ELR (cell line): ENCODE measurements at regions not wholly inside any gene's neighbourhood (a gene's known extent, or its start where the extent isn't known, plus 50 kb on each side); places are given as distances from the start of the nearest gene placed in this dataset.

Source experiments
- DNase-seq: peaks from one replicate; pipeline ENCODE4 v3.0.0-alpha.2; 2015; ENCODE audit warnings: low read depth

GRCh38 chr2:208545403-208546042 is 138.9 kb downstream of the PTH2R start:
- DNase-seq, result no peak

DNA sequence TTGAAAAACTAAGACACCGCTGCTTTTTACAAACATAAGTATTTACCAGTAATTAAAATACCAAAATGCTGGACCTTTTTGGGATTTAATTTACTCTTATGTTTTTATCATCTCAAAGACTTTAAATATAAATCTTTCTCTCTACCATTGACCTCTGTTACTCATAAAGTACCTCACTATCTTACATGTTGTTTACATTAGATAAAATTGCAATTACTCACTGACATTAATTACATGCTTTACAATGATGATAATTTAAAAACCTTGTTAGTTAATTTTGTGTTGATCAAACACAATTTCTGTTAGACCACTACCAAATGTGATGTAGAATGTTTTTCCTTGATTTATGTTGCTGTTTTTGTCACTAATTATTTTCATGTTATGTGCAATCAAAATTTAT is 139.5 kb downstream of the PTH2R start:
- DNase-seq, result no peak

GRCh38 chr2:208546860-208547650 is 140.5 kb downstream of the PTH2R start:
- no peak for DNase-seq

DNA sequence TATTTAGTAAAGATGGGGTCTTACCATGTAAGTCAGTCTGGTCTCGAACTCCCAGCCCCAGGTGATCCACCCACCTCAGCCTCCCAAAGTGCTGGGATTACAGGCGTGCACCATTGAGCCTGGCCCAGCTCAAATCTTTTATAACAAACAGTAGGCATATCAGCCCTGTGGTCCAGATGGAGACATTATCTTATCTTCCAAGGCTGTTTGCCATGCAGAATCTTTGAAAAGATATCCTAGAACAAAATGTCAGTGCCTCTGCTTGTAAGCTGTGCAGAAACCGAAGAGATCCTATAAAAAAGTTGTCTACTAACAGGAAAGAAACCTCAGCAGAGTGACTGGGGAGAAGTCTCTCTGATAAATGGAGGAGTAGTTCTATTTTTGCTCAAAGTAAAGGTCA is 142.1 kb downstream of the PTH2R start:
- DNase-seq, result no peak

DNA sequence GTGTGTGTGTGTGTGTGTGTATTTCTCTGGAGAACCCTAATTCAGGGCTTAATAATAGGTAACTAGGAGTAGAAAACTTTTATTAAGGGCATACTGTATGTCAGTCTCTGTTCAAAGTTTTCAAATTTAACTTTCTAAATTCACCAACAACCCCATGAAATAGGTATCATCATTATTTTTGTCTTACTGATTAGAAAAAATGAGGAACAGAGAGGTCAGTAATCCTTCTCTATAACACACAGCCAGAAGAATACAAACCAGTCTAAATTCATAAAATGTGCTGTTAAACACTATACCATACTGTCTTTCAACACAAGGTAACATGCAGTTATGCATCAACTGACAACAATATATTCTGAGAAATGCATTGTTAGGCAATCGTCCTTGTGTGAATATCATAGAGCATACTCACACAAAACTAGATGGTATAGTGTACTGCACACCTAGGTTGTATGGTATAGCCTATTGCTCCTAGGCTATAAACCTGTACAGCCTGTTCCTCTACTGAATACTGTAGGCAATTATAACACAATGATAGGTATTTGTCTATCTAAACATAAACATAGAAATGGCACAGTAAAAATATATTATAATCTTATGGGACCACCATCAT is 143.1 kb downstream of the PTH2R start:
- no peak for DNase-seq

GRCh38 chr2:208552943-208553342 is 146.4 kb downstream of the PTH2R start:
- no peak for DNase-seq

DNA sequence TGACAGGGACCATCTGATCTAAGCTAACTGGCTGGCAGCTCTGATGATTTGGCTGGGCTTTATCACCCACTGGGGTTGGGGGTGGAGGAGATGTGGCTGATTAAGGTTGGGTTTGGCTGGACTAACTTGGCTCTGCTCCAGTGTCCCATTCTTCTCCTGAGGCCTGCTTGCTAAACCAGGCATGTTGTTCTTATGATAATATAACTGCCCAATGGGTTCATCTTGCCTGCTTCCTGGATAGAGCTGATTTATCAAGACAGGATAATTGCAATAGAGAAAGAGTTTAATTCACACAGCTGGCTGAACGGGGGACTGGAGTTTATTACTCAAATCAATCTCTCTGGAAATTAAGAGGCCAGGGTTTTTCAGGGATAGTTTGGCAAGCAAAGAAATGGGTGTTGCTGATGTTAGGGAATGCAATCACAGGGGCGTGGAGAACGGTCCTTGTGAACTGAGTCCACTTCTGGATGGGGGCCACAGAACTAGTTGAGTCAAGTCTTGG is 150.4 kb downstream of the PTH2R start:
- no peak for DNase-seq

DNA sequence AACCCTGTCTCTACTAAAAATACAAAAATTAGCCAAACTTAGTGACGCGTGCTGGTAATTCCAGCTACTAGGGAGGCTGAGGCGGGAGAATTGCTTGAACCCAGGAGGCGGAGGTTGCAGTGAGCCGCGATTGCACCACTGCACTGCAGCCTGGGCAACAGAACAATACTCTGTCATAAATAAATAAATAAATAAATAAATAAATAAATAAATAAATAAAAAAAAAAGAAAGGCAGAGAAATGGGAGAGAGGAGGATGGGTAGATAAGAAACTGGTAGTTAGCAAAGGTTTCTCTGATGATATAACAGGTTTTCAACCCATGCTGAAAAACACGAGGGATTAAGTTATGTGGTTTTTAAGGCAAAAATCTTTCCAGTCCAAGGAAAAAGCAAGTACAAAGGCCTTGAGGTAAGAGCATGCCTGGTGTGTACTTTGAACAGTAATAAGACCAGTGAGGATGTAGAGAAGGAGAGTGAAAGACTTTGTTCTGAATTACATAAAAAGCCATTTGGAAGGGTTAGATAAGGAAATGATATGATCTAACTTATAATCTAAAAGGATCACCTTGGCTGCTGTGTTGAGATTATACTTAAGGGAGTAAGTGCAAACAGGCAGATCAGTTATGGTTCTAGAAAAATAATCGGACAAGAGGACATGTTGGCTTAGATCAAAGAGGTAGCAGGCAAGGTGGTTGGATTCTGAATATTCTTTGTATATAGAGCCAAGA is 159.3 kb downstream of the PTH2R start:
- DNase-seq, result no peak

DNA sequence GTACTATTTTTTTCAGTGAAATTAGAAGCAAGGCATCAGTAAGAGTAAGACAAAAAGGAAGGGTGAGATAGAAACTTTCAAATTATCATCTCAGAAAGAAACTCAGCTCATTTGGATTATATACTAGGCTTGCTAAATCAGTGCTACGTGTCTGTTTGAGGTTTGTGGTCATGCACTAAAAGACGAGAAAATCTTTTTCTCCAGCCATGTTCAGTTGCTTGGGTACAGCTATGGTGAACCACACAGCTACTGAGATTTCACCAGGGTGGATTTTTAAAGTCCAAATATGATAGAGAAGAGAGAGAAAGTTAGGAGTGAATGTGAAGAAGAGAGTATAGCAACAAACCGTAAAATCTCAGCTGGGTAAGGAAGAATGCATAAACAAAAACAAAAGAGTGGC is 161.6 kb downstream of the PTH2R start:
- no peak for DNase-seq

- no peak for DNase-seq
Observed at GRCh38 chr2:208570066-208570465, 163.5 kb downstream of the PTH2R start.

DNA sequence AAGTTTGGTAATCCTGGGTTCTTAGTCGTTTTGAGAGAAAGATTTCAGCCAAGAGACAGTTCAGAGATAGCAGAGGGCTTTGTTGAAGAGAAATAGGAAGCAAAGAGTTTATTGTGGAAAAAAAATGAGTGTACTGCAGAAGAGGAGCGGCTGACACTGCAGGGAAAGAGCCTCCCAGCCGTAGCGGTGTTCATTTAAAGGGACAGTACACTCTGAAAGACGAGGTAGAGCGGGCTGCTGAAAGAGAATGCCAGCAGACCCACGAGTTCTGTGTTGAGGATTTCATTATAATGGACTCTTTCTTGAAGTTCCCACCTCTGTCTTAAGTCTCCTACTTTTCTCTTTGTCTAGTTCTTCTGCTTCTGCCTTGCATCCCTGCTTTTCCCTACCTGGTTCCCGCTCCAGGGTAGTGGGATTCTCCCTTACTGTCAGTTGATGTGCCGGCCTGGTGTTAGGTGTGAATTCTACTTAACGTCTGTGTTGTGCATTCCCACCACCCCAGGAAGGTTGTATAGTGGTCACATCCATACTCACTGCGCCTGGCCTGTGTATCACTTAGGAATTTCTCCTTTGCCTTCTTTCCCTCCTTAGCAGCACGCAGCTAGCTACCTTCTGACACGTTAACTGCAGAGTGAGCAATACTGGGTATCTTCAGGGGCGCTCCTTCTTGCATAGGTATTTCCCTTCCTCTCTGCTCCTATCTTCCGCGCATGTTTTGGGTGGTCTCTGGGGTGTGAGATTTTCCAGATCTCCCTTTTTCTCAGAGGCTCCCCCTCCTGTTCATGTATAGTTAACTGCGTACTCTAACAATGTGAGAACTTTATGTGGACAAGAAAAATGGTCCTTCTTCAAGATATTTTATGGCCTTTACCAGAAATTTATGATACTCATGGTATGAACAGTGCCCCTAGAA is 164.5 kb downstream of the PTH2R start:
- DNase-seq, result no peak

DNA sequence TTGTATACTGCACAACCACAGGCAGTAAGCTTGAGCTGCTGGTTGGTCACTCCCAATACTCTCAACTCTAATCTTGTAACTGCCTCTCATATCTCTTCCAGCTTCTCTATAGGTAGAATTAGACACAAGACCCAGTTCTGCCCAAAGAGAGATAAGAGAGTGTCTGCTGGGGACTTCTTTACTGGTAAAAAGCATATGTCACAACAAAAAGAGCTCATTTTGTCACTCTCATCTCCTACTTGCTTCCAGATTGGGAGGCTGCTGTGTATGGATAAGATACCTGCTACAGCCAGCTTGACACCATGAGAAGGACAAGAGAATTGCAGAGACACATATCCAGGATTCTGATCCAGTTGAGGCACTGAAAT is 165.2 kb downstream of the PTH2R start:
- no peak for DNase-seq

GRCh38 chr2:208573569-208573968 is 167.0 kb downstream of the PTH2R start:
- no peak for DNase-seq

GRCh38 chr2:208579678-208580077 is 173.1 kb downstream of the PTH2R start:
- DNase-seq, result no peak

DNA sequence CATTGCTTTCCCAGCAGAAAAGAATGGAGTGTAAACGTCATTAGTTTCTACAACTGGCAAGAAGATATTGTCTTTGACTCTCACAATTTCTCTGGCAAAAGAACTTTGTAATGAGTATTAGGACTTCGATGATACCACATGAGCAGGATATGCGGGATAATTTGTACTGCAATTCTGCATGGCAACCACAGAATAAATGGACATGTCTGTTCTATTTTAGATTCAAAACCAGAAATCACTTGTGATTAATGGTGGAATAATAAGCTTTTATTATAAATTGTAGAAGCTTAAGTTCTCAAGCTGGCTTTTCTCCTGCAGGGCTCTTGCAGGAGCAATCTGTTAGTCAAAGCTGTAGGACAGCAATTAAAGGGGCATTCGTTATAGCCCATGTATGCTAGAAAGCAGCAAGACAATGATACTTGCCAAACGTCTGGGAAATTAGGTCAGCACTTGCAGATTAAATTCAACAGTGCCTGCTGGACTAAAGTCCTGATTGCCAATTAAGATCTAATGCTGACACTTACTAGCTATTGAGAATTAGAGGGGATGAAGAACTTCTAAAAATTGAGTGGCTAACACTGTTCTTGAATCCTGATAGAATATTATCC is 177.9 kb downstream of the PTH2R start:
- no peak for DNase-seq

- DNase-seq, result no peak
Observed at GRCh38 chr2:208586516-208586915, 179.9 kb downstream of the PTH2R start.

GRCh38 chr2:208594642-208595385 is 188.2 kb downstream of the PTH2R start:
- DNase-seq, result no peak

- peak; percentile 0 for DNase-seq
Observed at GRCh38 chr2:208595386-208596275, 189.0 kb downstream of the PTH2R start.

GRCh38 chr2:208607694-208608093 is 201.1 kb downstream of the PTH2R start:
- DNase-seq, result no peak
